NT2/D1 (cell line): ENCODE measurements at regions not wholly inside any gene's neighbourhood (a gene's known extent, or its start where the extent isn't known, plus 50 kb on each side); places are given as distances from the start of the nearest gene placed in this dataset.

Experiments
- YY1 ChIP-seq: IDR thresholded peaks from 2 replicates; pipeline ENCODE4 v1.6.1; 2011; ENCODE audit not compliant: insufficient read length, insufficient read depth
- ZNF274 ChIP-seq: IDR thresholded peaks from 2 replicates; pipeline ENCODE4 v1.6.1; 2011; ENCODE audit warnings: mild to moderate bottlenecking, low read depth, low read length

GRCh38 chr6:127026247-127026646, 92.2 kb upstream of the RSPO3 start:
- TF ChIP-seq ZNF274, result no peak
- no peak for TF ChIP-seq YY1
